ENCODE measurements at regions not wholly inside any gene's neighbourhood (a gene's known extent, or its start where the extent isn't known, plus 50 kb on each side); places are given as distances from the start of the nearest gene placed in this dataset.

GRCh38 chr19:28823338-28823961 is 389.5 kb downstream of the UQCRFS1 start:
- TF ChIP-seq ZNF274 (IDR thresholded peaks at IDR 0.05; ENCODE audit: low read length) (no peak), ZNF274 (tag by site-specific recombination; IDR thresholded peaks at IDR 0.05; ENCODE audit: borderline replicate concordance) (no peak), ZNF423 (tag by site-specific recombination; IDR thresholded peaks at IDR 0.05) (no peak), MYNN (tag by site-specific recombination; IDR thresholded peaks at IDR 0.05; ENCODE audit: borderline replicate concordance) (no peak), ZNF138 (tag by site-specific recombination; IDR thresholded peaks at IDR 0.05; ENCODE audit: borderline replicate concordance) (no peak), ZFP3 (tag by site-specific recombination; IDR thresholded peaks at IDR 0.05; ENCODE audit: low read depth) (no peak), ZNF48 (tag by site-specific recombination; IDR thresholded peaks at IDR 0.05) (no peak), CTCF (tag by site-specific recombination; IDR thresholded peaks at IDR 0.05) (no peak), ZNF23 (tag by site-specific recombination; IDR thresholded peaks at IDR 0.05; ENCODE audit: borderline replicate concordance) (no peak), ELK4 (IDR thresholded peaks at IDR 0.05; ENCODE audit: borderline replicate concordance, low read depth, low read length) (no peak), ZXDB (tag by site-specific recombination; IDR thresholded peaks at IDR 0.05) (no peak)
